DMS79 (cell line): ENCODE measurements at regions not wholly inside any gene's neighbourhood (a gene's known extent, or its start where the extent isn't known, plus 50 kb on each side); places are given as distances from the start of the nearest gene placed in this dataset.

Experiments used
- DNase-seq: peaks from one replicate; lab custom pipeline; 2025; lab: John Stamatoyannopoulos, UW

DNA sequence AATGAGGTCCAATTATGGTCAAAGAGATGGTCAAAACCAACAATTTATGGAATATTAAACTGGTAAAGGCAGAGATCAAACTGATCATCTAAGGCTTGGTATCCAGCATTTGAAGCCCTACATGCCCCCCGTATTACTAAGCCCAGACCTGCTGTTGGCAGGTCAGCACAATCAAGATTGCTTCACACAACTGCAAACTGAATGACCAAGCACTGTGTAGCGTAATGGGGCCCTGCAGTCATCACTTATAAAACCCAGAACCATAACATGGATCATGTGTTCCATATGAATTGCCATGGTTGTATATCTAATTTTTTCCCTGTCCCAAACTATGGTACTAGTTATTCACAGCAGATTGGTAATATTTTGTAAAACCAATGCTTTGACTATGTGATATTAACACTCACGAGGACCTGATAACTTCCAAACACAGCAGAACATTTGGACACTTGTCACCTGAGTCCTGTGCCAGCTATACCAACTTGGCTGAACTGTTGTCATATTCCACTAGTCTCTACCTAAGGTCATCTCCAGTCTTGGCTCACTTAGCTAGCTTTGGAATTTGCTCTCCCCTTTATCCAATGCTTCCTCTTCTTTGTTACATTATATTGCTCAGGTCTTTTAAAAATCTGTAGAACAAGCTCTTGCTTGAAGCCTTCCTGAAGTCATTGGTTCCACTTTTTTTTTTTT lies 81.7 kb upstream of the HMHB1 start:
- DNase-seq: no peak

- DNase-seq: no peak
Observed at GRCh38 chr5:143729334-143729946, 82.5 kb upstream of the HMHB1 start.

GRCh38 chr5:143723159-143723558 lies 88.8 kb upstream of the HMHB1 start:
- no peak for DNase-seq

DNA sequence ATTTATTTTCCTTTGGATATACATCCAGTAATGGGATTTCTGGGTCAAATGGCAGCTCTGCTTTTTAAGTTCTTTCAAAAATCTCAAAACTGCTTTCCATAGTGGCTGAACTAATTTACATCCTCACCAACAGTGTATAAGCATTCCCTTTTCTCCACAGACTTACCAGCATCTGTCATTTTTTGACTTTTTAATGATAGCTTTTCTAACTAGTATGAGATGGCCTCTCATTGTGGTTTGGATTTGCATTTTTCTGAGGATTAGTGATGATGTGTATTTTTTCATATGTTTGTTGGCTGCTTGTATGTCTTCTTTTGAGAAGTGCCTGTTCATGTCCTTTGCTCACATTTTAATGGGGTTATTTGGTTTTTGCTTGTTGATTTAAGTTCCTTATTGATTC lies 90.0 kb upstream of the HMHB1 start:
- DNase-seq: no peak

- no peak for DNase-seq
Observed at GRCh38 chr5:143720689-143721088, 91.3 kb upstream of the HMHB1 start.

DNA sequence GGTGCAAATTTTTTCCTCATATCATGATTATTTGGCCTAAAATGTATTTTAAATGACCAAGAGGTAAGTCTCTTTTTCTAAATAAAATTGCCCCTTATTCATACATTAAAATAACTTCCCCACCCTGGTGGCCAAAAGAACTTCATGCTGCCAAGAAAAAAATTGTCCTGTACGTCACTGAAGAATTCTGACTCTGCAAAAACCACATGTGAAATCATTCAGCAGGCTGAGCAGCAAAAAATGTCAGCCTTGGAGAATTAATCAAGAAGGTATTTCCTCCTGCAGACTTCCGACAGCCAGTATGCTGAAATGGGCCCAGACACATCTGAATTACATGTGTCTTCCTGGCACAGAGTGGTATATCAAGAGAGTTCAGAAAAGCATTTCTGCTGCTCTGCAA lies 94.6 kb upstream of the HMHB1 start:
- no peak for DNase-seq

DNA sequence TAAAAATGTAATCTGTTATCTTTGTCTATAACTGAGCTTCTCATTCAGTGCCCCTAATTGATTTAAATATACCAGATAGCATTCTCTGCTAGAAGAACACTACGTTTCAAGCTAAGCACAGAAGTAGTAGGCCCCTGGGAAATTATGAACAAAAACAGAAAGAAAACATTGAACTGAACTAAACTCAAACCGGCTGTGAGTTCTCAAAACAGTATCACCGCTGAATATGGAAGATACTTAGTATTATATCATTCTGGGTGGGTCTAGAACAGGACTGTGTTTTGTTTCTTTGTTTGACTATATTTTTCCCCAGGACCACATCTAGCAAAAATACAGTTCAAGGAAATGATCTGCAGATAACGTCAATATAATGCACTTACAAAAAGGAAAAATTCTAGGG lies 95.1 kb upstream of the HMHB1 start:
- no peak for DNase-seq

GRCh38 chr5:143715616-143716015 lies 96.3 kb upstream of the HMHB1 start:
- no peak for DNase-seq

DNA sequence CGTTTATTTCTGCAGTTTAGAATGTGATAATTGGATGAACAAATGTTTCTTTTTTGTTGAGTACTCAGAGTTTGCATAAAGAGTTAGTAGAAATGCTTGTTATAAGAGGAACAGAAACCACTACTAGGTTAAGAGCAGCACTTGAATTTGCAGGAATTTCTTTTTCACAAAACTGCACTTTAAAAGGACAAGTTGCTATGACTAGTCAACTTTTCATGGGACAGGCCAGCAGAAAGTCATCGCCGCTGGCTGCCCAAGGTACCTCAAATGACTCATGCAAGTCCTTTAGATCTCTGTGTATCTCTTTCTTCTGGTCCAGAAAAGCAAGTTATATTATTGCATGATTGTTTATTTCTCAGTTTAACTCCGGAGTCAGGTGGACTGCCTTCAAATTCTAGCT lies 97.3 kb upstream of the HMHB1 start:
- DNase-seq: no peak

- DNase-seq: no peak
Observed at GRCh38 chr5:143713047-143714003, 98.6 kb upstream of the HMHB1 start.

DNA sequence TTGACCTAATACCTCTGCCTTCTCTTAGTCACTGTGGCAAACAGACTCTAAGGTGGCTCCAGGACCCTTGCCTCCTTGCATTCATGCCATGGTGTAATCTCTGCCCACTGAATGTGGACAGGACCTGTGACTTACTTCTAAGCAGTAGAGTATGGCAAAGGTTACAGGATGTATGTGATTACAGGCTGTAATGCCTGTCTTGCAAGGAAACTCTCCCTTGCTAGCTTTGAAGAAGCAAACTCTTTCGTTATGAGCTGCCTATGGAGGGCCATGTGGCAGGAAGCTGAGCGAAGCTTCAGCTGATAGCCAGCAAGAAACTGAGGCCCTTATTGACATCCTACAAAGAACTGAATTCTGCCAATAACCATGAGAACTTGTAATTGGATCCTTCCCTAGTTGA lies 103.3 kb upstream of the HMHB1 start:
- DNase-seq: no peak

GRCh38 chr5:143707806-143708205 lies 104.2 kb upstream of the HMHB1 start:
- peak; percentile 10 for DNase-seq

GRCh38 chr5:143705381-143705780 lies 106.6 kb upstream of the HMHB1 start:
- peak; percentile 3 for DNase-seq

GRCh38 chr5:143703659-143704058 lies 108.3 kb upstream of the HMHB1 start:
- no peak for DNase-seq

- no peak for DNase-seq
Observed at GRCh38 chr5:143701493-143701892, 110.5 kb upstream of the HMHB1 start.

DNA sequence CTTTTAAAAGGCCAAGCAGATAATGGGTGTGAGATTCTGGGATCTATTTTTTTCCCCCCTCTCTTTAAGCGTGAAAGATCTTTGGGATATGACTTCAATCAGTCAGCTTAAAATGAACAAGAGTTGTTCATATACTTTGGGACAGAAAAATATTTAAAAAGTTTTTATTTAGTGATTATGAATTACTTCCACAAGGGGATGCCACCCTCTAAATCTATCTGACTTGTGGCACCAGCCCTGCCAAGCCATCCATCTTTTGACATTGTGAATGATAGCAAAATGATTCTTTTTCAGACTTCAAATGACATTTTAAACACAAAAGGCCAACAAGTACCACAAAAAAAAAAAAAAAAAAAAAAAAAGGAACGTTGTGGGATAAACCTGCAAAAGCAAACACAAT lies 111.0 kb upstream of the HMHB1 start:
- DNase-seq: no peak

- DNase-seq: no peak
Observed at GRCh38 chr5:143699121-143699520, 112.8 kb upstream of the HMHB1 start.

DNA sequence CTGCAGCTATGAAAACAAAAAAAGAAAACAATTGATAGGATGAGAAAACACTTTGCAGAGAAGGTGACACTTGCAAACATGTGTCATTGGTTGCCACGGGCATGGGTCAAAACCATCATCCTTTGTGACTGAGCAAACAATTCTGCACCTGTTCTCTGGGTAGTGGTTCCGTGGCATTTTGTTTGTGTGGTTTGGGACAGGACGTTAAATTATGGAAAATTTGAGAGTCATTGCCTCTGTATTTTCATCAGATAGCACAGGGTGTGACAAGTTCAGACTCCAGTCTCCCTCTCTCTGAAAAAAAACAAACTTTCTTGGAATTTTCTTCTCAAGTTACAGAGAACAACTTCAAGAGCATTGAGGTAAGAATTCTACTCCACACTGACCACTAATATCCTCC lies 113.4 kb upstream of the HMHB1 start:
- DNase-seq: no peak

GRCh38 chr5:143696921-143697320 lies 115.0 kb upstream of the HMHB1 start:
- DNase-seq: no peak

DNA sequence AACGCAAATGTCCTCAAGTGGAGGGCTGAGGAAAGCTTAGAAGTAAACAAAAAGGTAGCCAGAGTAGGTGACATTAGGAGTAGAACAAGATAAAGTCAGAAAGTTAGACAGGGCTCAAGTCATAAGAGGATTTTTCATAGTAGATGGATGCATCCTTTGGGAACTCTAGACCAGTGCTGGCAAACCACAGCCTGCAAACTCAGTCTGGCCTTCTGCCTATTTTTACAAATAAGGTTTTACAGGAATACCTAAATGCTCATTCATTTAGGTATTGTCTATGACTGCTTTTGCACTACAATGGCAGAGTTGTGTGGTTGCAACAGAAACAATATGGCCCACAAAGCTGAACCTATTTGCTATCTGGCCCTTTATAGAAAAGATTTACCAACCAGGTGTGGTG lies 116.0 kb upstream of the HMHB1 start:
- DNase-seq: no peak

- no peak for DNase-seq
Observed at GRCh38 chr5:143695244-143695864, 116.6 kb upstream of the HMHB1 start.

GRCh38 chr5:143694357-143694756 lies 117.6 kb upstream of the HMHB1 start:
- no peak for DNase-seq
